GM23248 (cell line): ENCODE measurements at regions not wholly inside any gene's neighbourhood (a gene's known extent, or its start where the extent isn't known, plus 50 kb on each side); places are given as distances from the start of the nearest gene placed in this dataset.

Experiments
- EZH2 ChIP-seq: fragments of 200-600 bp; sonication (generic); IDR thresholded peaks from 2 replicates; pipeline ENCODE4 v1.6.1; 2018; ENCODE audit warnings: antibody characterized with exemption, mild to moderate bottlenecking; ENCODE audit not compliant: insufficient read depth, poor library complexity, severe bottlenecking
- EZH2phosphoT487 ChIP-seq: fragments of 200-600 bp; sonication (generic); IDR thresholded peaks from 2 replicates; pipeline ENCODE4 v1.6.1; 2018; ENCODE audit warnings: antibody characterized with exemption, moderate library complexity, mild to moderate bottlenecking, low read depth; ENCODE audit not compliant: insufficient read depth

- TF ChIP-seq EZH2 (no peak), EZH2phosphoT487 (no peak)
These were observed 394.1 kb downstream of the MATN1 start for GRCh38 chr1:30329263-30329753.
